ENCODE measurements at regions not wholly inside any gene's neighbourhood (a gene's known extent, or its start where the extent isn't known, plus 50 kb on each side); places are given as distances from the start of the nearest gene placed in this dataset.

- TF ChIP-seq POLR2A (IDR thresholded peaks at IDR 0.05), result no peak
- TF ChIP-seq CTCF (IDR thresholded peaks at IDR 0.05), result no peak
Measured at GRCh38 chr12:115833704-115834103, 443.8 kb downstream of the MED13L start.
